T-helper 2 cell treated with Interferon-gamma antibody and Interleukin-4, amounts not matched to agents 5 μg/mL and 100 μg/mL, for 36 hours (primary cell): ENCODE measurements at regions not wholly inside any gene's neighbourhood (a gene's known extent, or its start where the extent isn't known, plus 50 kb on each side); places are given as distances from the start of the nearest gene placed in this dataset.

Experiments
- DNase-seq: peaks from one replicate; pipeline ENCODE4 v3.0.0; 2021; ENCODE audit warnings: low spot score
- H3K27ac Mint-ChIP-seq: one replicate; pipeline ENCODE4 v1.8.0; 2021; ENCODE audit warnings: mild to moderate bottlenecking, mixed read lengths
- H3K27me3 Mint-ChIP-seq: one replicate; pipeline ENCODE4 v1.8.0; 2021; ENCODE audit warnings: low read depth, mixed read lengths
- H3K36me3 Mint-ChIP-seq: one replicate; pipeline ENCODE4 v1.8.0; 2021; ENCODE audit warnings: low read depth, mixed read lengths
- H3K4me1 Mint-ChIP-seq: one replicate; pipeline ENCODE4 v1.8.0; 2021; ENCODE audit warnings: low read depth, mixed read lengths
- H3K4me3 Mint-ChIP-seq: one replicate; pipeline ENCODE4 v1.8.0; 2022; ENCODE audit warnings: mild to moderate bottlenecking, moderate library complexity, mixed read lengths
- H3K9me3 Mint-ChIP-seq: one replicate; pipeline ENCODE4 v1.8.0; 2021; ENCODE audit warnings: mixed read lengths

DNA sequence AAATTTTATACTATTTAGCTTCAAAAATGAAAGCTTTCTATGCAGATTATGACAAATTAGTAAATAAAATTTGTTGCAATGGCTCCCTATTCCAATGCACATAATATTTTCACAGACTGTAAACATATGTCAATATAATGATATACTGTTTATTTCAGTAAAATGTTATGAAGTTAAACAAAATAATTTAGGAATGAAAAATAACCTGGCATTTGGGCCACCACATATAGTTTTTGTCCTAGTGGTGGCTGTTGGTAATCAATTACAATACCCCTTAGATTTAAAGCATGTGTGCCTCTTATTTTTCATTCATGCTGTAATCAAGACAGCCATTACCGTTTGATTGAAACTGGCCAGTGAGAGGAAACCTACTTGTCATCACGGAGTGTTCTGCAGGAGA, 928.5 kb upstream of the KCND2 start:
- Mint-ChIP-seq H3K27ac (no peak overlapping the region), H3K4me1 (no peaks in the 10 kb centered on the region), H3K4me3 (no peak overlapping the region), H3K36me3 (no peaks in the 10 kb centered on the region), H3K9me3 (peaks cover 20% of the 10 kb centered on the region), H3K27me3 (no peaks in the 10 kb centered on the region)
- DNase-seq, result no peak

DNA sequence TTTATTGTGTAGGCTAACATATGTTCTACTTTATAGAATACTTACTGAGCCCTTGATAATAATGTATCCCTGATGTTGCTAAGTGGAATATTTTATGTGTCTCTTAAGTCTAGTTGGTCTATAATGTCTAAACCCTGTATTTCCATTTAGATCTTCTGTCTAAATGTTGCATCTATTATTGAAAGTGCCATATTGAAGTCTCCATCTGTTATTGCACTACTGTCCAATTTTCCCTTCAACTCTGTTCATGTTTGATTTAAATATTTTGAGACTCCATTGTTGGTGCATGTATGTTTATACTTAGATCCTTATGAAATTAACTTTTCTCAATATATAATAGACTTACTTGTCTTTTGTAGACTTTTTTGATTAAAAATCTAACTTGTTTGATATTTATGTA, 924.5 kb upstream of the KCND2 start:
- Mint-ChIP-seq H3K9me3 (peaks cover 20% of the 10 kb centered on the region), H3K27me3 (no peaks in the 10 kb centered on the region), H3K4me3 (no peak overlapping the region), H3K27ac (no peak overlapping the region), H3K4me1 (no peaks in the 10 kb centered on the region), H3K36me3 (no peaks in the 10 kb centered on the region)
- DNase-seq, result no peak

DNA sequence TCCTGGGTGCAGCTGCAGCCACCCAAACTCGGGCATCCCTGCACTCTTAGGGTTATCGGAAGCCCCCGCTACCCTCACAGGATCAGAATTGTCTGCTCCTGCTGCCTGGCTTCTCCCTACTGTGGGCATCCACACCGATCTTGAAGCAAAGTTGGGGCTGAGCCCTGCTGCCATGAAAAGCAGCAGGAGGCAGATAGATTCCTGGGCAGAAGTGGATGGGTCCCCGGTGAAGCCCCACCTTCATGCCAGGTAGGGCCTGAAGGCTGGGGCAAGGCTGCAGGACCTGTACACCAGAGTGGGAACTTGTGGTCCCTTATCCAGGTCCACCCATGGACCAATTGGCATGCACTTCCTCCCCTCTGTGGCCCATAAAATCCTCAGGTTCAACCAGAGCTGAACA, 922.6 kb upstream of the KCND2 start:
- H3K4me1 Mint-ChIP-seq, result no peaks in the 10 kb centered on the region
- H3K9me3 Mint-ChIP-seq, result peaks cover 19% of the 10 kb centered on the region

DNA sequence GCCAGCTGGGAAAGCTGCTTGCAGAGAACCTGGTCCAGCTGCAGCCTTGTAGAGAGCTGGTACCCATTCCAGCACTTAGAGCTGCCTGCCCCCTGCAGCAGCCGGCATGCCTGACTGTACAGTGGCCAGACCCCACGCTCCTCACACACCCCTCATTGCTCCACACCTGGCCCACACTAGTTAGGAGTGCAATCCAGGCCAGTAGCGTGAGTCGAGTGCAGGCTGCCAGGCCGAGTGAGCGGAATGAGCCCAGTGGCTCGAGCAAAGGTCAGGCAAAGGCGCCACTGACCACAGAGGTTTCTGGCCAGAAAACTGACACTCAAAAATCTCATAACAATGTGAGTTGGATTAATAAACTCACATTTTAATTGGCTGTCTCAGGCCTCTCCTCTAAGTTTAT, 921.7 kb upstream of the KCND2 start:
- H3K27ac Mint-ChIP-seq, result no peak overlapping the region
- peaks cover 14% of the 10 kb centered on the region for H3K9me3 Mint-ChIP-seq
- no peaks in the 10 kb centered on the region for H3K36me3 Mint-ChIP-seq
- H3K4me3 Mint-ChIP-seq, result no peak overlapping the region
- no peaks in the 10 kb centered on the region for H3K27me3 Mint-ChIP-seq
- no peak for DNase-seq
- no peaks in the 10 kb centered on the region for H3K4me1 Mint-ChIP-seq

More for the DNA sequence above, 922.6 kb upstream of the KCND2 start:
- no peak overlapping the region for H3K4me3 Mint-ChIP-seq
- H3K36me3 Mint-ChIP-seq, result no peaks in the 10 kb centered on the region
- H3K27ac Mint-ChIP-seq, result no peak overlapping the region
- H3K27me3 Mint-ChIP-seq, result no peaks in the 10 kb centered on the region
- no peak for DNase-seq

DNA sequence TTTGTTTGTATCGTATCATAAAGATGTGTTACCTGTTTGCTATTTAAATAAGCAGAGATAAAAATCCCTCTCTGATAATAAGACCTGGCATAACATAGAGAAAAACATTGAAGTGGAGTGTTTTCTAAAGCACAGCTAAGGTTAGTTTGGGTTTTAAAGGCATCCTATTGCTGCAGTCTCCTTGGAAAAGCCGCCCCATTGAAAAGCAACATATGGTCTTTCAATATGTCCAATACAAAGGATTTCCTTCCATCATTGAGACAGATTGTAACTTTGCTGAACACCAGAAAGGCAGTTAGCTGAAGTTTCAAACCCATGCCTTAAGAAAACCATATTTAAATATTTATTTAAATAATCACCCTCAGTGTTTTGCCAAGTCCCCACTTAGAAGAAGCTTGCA, 898.5 kb upstream of the KCND2 start:
- Mint-ChIP-seq H3K27ac (no peak overlapping the region), H3K27me3 (no peaks in the 10 kb centered on the region)

DNA sequence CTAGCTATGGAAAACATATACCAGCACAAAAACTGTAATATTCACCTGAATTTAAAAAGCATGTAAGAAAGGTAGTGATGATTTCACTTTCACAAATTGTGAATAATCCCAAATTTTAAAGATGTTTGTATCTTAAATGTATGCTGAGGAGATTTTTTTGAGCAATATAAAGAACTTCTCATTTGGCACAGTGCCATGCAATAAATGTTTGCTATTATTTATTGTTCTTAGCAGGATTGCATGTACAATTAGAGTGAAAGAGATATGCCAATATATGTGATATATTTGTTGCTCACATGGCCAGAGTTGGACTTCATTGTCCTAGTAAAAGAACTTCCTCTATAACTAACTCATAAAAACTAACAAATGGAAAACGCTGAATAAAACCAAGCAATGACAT, 895.1 kb upstream of the KCND2 start:
- no peaks in the 10 kb centered on the region for H3K36me3 Mint-ChIP-seq
- H3K4me1 Mint-ChIP-seq, result no peaks in the 10 kb centered on the region
- H3K27ac Mint-ChIP-seq, result no peak overlapping the region
- no peaks in the 10 kb centered on the region for H3K27me3 Mint-ChIP-seq
- DNase-seq, result no peak
- H3K4me3 Mint-ChIP-seq, result no peak overlapping the region
- H3K9me3 Mint-ChIP-seq, result peaks cover 9% of the 10 kb centered on the region

More for the DNA sequence above, 898.5 kb upstream of the KCND2 start:
- no peaks in the 10 kb centered on the region for H3K36me3 Mint-ChIP-seq
- H3K9me3 Mint-ChIP-seq, result peaks cover 19% of the 10 kb centered on the region
- no peaks in the 10 kb centered on the region for H3K4me1 Mint-ChIP-seq
- no peak for DNase-seq
- H3K4me3 Mint-ChIP-seq, result no peak overlapping the region

DNA sequence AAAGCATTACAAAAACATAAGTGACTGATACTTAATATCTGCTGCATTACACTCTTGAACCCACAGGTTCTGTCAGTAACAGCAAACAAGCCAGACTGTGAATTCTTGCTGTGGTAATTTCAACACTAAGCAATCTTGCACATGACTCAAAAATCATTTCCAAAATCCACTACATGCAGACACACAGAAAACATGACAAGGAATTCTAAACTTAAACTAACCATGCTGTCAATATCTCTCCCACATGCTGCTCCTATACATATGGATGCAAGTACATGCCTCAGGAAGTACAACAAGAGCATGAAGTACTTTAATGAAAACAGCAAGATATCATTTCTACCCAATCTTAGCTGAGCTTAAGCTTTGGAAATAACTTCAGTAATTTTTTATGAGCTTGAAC, 890.2 kb upstream of the KCND2 start:
- H3K27ac Mint-ChIP-seq, result no peak overlapping the region
- H3K27me3 Mint-ChIP-seq, result no peaks in the 10 kb centered on the region
- no peaks in the 10 kb centered on the region for H3K36me3 Mint-ChIP-seq
- H3K4me1 Mint-ChIP-seq, result no peaks in the 10 kb centered on the region
- no peak overlapping the region for H3K4me3 Mint-ChIP-seq
- no peak for DNase-seq
- peaks cover 5% of the 10 kb centered on the region for H3K9me3 Mint-ChIP-seq

DNA sequence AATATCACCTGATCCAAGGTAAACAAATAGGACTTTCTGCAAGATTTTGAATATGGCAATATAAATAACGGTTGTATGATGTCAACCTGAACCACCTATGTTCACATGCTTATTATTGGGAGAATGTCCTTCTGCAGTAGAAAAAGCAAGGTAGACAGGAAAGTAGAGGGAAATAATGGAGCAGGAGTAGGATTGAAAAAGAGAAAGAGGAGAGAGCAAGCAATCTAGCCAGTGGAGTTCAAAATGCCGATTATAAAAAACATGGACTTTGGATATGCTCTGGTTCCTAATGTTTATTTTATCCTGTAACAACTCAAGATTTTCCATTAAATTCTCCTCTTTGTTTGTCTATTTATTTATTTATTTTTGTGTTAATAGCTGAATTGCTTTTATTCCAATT, 878.0 kb upstream of the KCND2 start:
- no peak for DNase-seq

DNA sequence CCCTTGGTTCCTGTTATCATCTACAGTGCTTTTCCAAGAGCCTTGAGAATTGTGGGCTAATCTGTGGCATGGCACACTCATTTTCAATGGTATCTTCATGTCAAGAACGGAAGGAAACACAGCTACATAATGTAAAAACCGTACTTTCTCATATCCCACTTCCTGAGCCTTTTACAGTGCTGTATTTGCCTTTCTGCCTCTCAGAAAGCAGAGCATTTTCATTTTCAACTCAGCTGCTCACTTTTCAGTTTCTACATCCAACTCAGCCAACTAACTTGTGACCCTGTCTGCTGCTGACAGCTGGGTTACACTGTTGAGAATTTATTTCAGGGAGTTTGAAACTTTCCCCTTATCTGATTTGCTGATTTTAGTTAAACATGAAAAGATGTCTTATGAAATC, 875.8 kb upstream of the KCND2 start:
- Mint-ChIP-seq H3K27ac (no peak overlapping the region), H3K4me1 (peaks cover 2% of the 10 kb centered on the region), H3K4me3 (no peak overlapping the region), H3K9me3 (peaks cover 4% of the 10 kb centered on the region), H3K36me3 (no peaks in the 10 kb centered on the region), H3K27me3 (no peaks in the 10 kb centered on the region)
- DNase-seq, result no peak

More for the DNA sequence above, 878.0 kb upstream of the KCND2 start:
- Mint-ChIP-seq H3K27ac (no peak overlapping the region), H3K4me3 (no peak overlapping the region), H3K36me3 (no peaks in the 10 kb centered on the region), H3K9me3 (peaks cover 4% of the 10 kb centered on the region), H3K4me1 (peaks cover 2% of the 10 kb centered on the region), H3K27me3 (no peaks in the 10 kb centered on the region)

DNA sequence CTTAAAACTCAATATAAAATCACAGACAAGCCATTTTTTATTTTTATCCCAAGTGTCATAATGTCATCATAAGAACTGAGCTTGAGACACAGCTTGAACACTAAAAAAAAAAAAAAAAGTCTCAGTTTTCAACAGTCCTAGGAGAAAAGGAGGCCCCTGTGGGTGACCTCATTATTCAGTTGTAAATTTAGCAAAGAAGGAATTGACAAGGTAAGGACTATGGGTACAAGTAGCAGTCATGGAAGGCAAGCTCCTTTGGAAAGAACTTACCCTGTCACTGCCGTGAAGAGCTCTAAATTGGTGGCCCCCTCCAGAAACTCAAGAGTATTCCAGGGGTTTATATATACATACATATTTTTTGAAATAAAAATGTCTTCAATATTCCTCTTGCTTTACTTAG, 864.4 kb upstream of the KCND2 start:
- no peaks in the 10 kb centered on the region for H3K36me3 Mint-ChIP-seq
- H3K9me3 Mint-ChIP-seq, result no peaks in the 10 kb centered on the region

DNA sequence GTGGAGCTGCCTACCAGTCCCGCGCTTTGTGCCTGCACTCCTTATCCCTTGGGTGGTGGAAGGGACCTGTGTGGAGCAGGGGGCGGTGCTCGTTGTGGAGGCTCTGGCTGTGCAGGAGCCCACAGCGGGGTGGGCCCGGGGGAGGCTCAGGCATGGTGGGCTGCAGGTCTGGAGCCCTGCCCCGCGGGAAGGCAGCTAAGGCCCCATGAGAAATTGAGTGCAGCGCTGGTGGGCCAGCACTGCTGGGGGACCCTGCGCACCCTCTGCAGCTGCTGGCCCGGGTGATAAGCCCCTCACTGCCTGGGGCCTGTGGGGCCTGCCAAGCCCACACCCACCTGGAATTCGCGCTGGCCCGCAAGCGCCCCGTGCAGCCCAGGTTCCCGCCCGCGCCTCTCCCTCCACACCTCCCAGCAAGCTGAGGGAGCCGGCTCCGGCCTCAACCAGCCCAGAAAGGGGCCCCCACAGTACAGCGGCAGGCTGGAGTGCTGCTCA, 859.6 kb upstream of the KCND2 start:
- Mint-ChIP-seq H3K4me1 (no peaks in the 10 kb centered on the region), H3K36me3 (no peaks in the 10 kb centered on the region), H3K9me3 (no peaks in the 10 kb centered on the region), H3K27ac (no peak overlapping the region), H3K4me3 (no peak overlapping the region), H3K27me3 (no peaks in the 10 kb centered on the region)
- DNase-seq, result no peak

More for the DNA sequence above, 864.4 kb upstream of the KCND2 start:
- Mint-ChIP-seq H3K27me3 (no peaks in the 10 kb centered on the region), H3K4me3 (no peak overlapping the region), H3K27ac (no peak overlapping the region), H3K4me1 (no peaks in the 10 kb centered on the region)
- DNase-seq, result no peak

DNA sequence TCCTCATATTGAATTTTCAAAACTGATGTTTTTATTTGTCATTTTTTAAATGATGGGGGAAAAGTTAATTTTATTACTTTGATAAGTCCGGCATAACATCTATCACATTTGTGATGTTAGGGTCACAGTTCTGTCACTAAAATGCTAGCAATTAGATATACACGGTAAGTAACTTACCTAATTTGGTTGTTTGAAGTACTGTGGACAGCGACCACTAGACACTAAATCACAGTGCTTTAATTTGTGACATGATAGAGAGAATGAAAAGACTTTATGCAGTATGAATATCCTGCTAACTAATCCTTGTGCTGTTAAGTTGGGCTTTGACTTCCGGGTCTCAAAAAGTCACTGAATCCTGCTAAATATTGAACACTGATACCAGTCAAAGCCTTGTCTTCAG, 857.3 kb upstream of the KCND2 start:
- Mint-ChIP-seq H3K36me3 (no peaks in the 10 kb centered on the region), H3K9me3 (no peaks in the 10 kb centered on the region), H3K4me3 (no peak overlapping the region), H3K27me3 (no peaks in the 10 kb centered on the region), H3K27ac (no peak overlapping the region), H3K4me1 (no peaks in the 10 kb centered on the region)
- DNase-seq, result no peak

DNA sequence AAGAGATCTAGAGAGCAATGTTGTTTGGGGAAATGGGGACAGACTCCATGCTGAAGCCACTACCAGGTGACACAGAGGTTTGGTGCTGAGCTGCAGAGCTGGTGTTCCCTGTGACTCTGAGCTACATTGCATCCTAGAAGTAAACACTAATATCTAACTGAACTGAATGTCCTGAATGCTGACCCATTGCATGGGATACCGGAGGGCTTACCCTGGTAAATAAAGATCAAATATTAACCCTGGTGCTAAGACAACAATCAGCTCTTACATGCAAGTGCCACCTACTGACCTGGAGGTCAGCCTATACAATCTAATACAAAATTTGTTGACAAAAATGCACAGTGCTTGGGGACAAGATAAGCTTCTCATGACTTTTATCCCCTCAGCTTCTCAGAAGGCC, 851.3 kb upstream of the KCND2 start:
- no peaks in the 10 kb centered on the region for H3K27me3 Mint-ChIP-seq
- H3K36me3 Mint-ChIP-seq, result no peaks in the 10 kb centered on the region
- DNase-seq, result no peak
- peaks cover 8% of the 10 kb centered on the region for H3K9me3 Mint-ChIP-seq
- no peaks in the 10 kb centered on the region for H3K4me1 Mint-ChIP-seq
- H3K27ac Mint-ChIP-seq, result no peak overlapping the region
- no peak overlapping the region for H3K4me3 Mint-ChIP-seq

DNA sequence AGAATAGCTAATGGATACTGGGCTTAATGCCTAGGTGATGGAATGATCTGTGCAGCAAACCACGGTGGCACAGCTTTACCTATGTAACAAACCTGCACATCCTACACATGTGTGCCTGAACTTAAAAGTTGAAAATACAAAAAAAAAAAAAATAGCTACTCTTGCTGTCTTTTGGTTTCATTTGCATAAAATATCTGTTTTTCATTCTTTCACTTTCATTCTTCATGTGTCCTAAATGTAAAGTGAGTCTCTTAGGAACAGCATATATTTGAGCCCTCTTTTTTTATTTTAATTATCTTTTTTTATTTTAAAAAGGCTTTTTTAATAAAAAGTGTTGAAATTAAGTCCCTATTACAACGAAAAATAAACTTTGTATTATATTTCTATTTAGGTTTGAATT, 836.1 kb upstream of the KCND2 start:
- no peak overlapping the region for H3K4me3 Mint-ChIP-seq
- H3K36me3 Mint-ChIP-seq, result no peaks in the 10 kb centered on the region
- H3K9me3 Mint-ChIP-seq, result peaks cover 31% of the 10 kb centered on the region
- H3K4me1 Mint-ChIP-seq, result no peaks in the 10 kb centered on the region
- H3K27me3 Mint-ChIP-seq, result no peaks in the 10 kb centered on the region
- no peak for DNase-seq
- H3K27ac Mint-ChIP-seq, result no peak overlapping the region

DNA sequence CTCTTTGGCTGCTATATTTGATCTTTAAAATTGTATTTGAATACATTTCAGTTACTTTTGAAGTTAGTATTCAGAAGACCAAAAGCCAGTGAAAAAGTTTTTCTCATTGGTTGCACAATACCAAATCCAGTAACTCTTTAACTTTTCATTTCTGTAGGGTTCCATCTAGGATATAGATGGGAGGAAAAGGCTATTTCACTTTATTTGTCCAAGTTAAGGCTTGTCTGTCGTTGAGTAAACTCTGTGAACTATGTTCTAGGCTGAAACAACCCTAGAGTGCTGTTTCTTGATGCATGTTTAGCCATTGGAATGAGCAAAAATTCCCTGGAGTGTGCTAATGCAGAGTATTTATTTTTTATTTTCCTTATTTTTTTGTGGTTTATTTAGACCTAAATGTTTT, 834.7 kb upstream of the KCND2 start:
- Mint-ChIP-seq H3K9me3 (peaks cover 28% of the 10 kb centered on the region), H3K4me1 (no peaks in the 10 kb centered on the region), H3K4me3 (no peak overlapping the region), H3K27ac (no peak overlapping the region), H3K36me3 (no peaks in the 10 kb centered on the region), H3K27me3 (no peaks in the 10 kb centered on the region)
- no peak for DNase-seq
